ENCODE measurements at regions not wholly inside any gene's neighbourhood (a gene's known extent, or its start where the extent isn't known, plus 50 kb on each side); places are given as distances from the start of the nearest gene placed in this dataset. TPM values are rescaled to one million over a fixed set of nuclear protein-coding genes. Genes with fewer than 3 reads are reported as not detected.
"Not testable (repeated sequence)": the region's sequence is repeated elsewhere in the genome, so short reads cannot be mapped to it uniquely, and the experiment has no call there.

DNA sequence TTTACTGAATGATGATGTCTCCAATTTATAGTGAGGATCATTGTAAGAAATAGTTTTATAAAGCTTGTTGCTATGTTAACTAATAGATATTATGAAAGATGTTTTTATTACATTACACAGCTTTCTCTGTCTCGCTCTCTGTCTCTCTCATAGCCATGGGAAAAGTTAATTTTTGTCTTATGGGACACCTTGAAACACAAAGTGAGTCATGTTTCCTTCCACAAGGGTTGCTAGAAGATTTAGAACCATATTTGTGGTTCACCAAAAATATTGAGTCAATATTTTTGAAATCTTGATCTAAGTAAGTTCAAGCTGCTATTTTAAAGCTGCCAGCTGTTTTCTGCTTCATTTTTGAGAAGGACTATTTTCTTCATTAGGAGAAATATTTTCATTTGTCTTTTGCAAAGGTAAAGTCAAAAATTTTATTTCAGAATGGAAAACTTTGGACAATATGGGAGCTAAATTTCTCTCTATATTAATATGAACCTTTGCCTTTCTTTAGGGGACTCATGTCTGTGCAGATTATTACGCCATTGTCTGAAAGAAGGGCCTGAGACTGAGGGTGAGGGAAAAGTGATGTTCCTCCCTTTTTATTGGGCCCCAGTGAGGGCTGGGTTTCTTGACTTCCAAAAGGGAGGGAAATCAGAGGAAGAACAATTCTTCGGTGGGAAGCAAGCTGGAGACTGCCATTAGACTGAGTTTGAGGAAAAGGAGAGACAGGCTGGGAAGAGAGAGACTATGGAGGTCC lies 87.9 kb upstream of the SLC24A2 start:
- Histone ChIP-seq H3K9me2 (replicated peaks; ENCODE audit: insufficient read depth, low read length) (no peaks in the 10 kb centered on the region), H3K79me2 (ENCODE audit: low read length) (no peaks in the 10 kb centered on the region), H3K9me3 (ENCODE audit: low read length) (no peaks in the 10 kb centered on the region), H3K9ac (ENCODE audit: low read length) (no peak overlapping the region), H3K36me3 (ENCODE audit: insufficient read depth, low read length) (no peaks in the 10 kb centered on the region), H2AFZ (ENCODE audit: low read length) (no peak overlapping the region), H3K27ac (ENCODE audit: low read length) (no peak overlapping the region), H3K4me2 (ENCODE audit: low read depth, low read length, poor library complexity, severe bottlenecking) (no peak overlapping the region), H3K4me3 (ENCODE audit: low read length) (no peak overlapping the region), H4K20me1 (ENCODE audit: insufficient read depth, low read depth, low read length) (no peaks in the 10 kb centered on the region), H3K4me1 (ENCODE audit: low read length) (no peaks in the 10 kb centered on the region), H3K27me3 (ENCODE audit: low read length) (no peaks in the 10 kb centered on the region)
- peak; percentile 5 for DNase-seq

DNA sequence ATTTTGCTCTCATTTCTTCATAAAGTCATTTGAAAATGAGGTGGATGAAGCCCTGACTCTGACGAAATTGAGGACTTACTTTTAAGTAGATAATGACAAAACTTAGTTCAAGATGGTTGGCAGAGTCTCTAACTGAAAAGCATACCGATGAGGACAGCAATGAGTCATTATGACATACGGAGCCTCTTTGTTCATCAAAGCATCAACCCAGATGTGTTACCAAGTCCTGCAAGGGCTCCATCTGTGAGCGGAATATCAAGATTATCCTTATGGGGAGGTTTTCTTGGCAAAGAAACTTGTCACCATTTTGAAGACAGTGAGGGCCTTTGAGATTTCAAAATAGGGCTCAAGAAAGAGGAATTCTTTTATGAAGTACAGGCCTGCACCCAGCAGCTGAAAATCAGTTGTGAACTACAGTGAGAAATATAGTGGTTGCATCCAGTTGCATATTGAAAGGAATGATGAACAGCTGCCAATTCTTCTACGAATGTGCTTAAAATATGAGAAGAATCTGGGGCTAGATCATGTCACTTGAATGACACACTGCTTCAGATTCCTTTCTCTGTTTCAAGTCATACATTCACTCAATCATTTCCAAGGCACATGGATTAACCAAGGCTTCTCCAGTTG lies 86.6 kb upstream of the SLC24A2 start:
- H3K79me2 ChIP-seq (ENCODE audit: low read length) = no peaks in the 10 kb centered on the region
- H3K9me3 ChIP-seq (ENCODE audit: low read length) = no peaks in the 10 kb centered on the region
- H3K27me3 ChIP-seq (ENCODE audit: low read length) = no peaks in the 10 kb centered on the region
- no peaks in the 10 kb centered on the region for H3K9me2 ChIP-seq (replicated peaks; ENCODE audit: insufficient read depth, low read length)
- no peak overlapping the region for H3K9ac ChIP-seq (ENCODE audit: low read length)
- no peaks in the 10 kb centered on the region for H4K20me1 ChIP-seq (ENCODE audit: insufficient read depth, low read depth, low read length)
- no peak overlapping the region for H3K4me3 ChIP-seq (ENCODE audit: low read length)
- no peak overlapping the region for H2AFZ ChIP-seq (ENCODE audit: low read length)
- DNase-seq = no peak
- H3K27ac ChIP-seq (ENCODE audit: low read length) = no peak overlapping the region
- H3K4me1 ChIP-seq (ENCODE audit: low read length) = no peaks in the 10 kb centered on the region
- no peaks in the 10 kb centered on the region for H3K36me3 ChIP-seq (ENCODE audit: insufficient read depth, low read length)
- H3K4me2 ChIP-seq (ENCODE audit: low read depth, low read length, poor library complexity, severe bottlenecking) = no peak overlapping the region

DNA sequence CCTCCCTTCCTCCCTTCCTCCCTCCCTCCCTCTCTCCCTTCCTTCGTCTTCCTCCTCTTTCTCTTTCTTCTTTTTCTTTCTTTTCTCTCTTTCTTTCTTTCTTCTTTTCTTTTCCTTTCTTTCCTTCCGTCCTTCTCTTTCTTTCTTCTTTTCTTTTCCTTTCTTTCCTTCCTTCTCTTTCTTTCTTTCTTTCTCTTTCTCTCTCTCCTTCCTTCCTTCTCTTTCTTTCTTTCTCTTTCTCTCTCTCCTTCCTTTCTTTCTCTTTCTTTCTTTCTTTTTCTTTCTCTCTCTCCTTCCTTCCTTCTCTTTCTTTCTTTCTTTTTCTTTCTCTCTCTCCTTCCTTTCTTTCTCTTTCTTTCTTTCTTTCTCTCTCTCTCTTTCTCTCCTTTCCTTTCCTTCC lies 84.4 kb upstream of the SLC24A2 start:
- H3K9ac ChIP-seq (ENCODE audit: low read length); H3K79me2 ChIP-seq (ENCODE audit: low read length); H3K4me1 ChIP-seq (ENCODE audit: low read length); H3K4me3 ChIP-seq (ENCODE audit: low read length); DNase-seq; H3K27ac ChIP-seq (ENCODE audit: low read length); H3K4me2 ChIP-seq (ENCODE audit: low read depth, low read length, poor library complexity, severe bottlenecking); H4K20me1 ChIP-seq (ENCODE audit: insufficient read depth, low read depth, low read length); H3K9me2 ChIP-seq (replicated peaks; ENCODE audit: insufficient read depth, low read length); H3K27me3 ChIP-seq (ENCODE audit: low read length); H2AFZ ChIP-seq (ENCODE audit: low read length); H3K36me3 ChIP-seq (ENCODE audit: insufficient read depth, low read length); H3K9me3 ChIP-seq (ENCODE audit: low read length): not testable (repeated sequence)

DNA sequence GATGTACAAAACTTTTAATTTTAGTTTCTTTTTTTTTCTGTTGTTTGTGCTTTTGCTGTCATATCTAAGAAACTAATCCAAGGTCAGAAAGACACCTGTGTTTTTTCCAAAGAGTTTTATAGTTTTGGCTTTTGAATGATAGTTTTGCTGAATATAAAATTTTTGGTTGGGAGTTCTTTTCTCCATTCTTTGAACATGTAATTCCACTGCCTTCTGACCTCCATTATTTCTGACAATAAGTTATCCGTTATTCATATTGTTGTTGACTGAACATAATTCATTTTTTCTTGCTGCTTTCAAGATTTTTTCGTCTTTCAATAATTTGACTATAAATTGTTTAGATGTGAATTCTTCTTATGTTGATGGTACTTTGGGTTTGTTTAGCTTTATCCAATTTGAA lies 82.2 kb upstream of the SLC24A2 start:
- Histone ChIP-seq H3K9ac (ENCODE audit: low read length) (no peak overlapping the region), H3K27ac (ENCODE audit: low read length) (no peak overlapping the region), H3K9me2 (replicated peaks; ENCODE audit: insufficient read depth, low read length) (no peaks in the 10 kb centered on the region), H3K36me3 (ENCODE audit: insufficient read depth, low read length) (no peaks in the 10 kb centered on the region), H4K20me1 (ENCODE audit: insufficient read depth, low read depth, low read length) (no peaks in the 10 kb centered on the region), H2AFZ (ENCODE audit: low read length) (no peak overlapping the region), H3K27me3 (ENCODE audit: low read length) (no peaks in the 10 kb centered on the region), H3K4me1 (ENCODE audit: low read length) (no peaks in the 10 kb centered on the region), H3K79me2 (ENCODE audit: low read length) (no peaks in the 10 kb centered on the region), H3K4me2 (ENCODE audit: low read depth, low read length, poor library complexity, severe bottlenecking) (no peak overlapping the region), H3K4me3 (ENCODE audit: low read length) (no peak overlapping the region), H3K9me3 (ENCODE audit: low read length) (no peaks in the 10 kb centered on the region)
- DNase-seq = no peak

DNA sequence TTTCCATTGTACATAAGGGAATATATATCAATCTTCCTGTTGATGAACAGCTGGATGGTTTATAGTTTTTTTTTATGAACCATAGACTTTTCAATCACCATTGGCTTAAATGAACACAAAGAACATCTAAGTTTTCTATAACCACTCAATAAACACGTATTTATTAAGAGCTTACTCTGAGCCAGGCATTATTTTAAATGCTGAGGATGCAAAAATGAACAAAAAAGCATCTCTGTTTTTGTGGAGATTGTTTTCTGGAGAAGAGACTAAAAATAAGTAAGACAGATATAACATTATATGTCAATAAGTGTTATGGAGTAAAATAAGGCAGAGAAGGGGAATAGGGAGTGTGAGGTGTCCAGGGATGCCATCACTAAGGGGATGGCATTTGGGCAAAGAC lies 52.1 kb upstream of the SLC24A2 start:
- H3K9ac ChIP-seq (ENCODE audit: low read length) = no peak overlapping the region
- no peak overlapping the region for H2AFZ ChIP-seq (ENCODE audit: low read length)
- no peaks in the 10 kb centered on the region for H3K36me3 ChIP-seq (ENCODE audit: insufficient read depth, low read length)
- no peaks in the 10 kb centered on the region for H3K79me2 ChIP-seq (ENCODE audit: low read length)
- no peaks in the 10 kb centered on the region for H3K27me3 ChIP-seq (ENCODE audit: low read length)
- DNase-seq = no peak
- H4K20me1 ChIP-seq (ENCODE audit: insufficient read depth, low read depth, low read length) = no peaks in the 10 kb centered on the region
- H3K4me2 ChIP-seq (ENCODE audit: low read depth, low read length, poor library complexity, severe bottlenecking) = no peak overlapping the region
- no peaks in the 10 kb centered on the region for H3K9me3 ChIP-seq (ENCODE audit: low read length)
- no peak overlapping the region for H3K27ac ChIP-seq (ENCODE audit: low read length)
- H3K4me1 ChIP-seq (ENCODE audit: low read length) = no peaks in the 10 kb centered on the region
- no peaks in the 10 kb centered on the region for H3K9me2 ChIP-seq (replicated peaks; ENCODE audit: insufficient read depth, low read length)
- no peak overlapping the region for H3K4me3 ChIP-seq (ENCODE audit: low read length)

Small RNA genes lying in the stretch of these regions (small RNA-seq; reads per million reads assigned to genes)
- gene AL158077.1 = not detected
